Superior temporal gyrus (tissue), 1 donor: ENCODE measurements at regions not wholly inside any gene's neighbourhood (a gene's known extent, or its start where the extent isn't known, plus 50 kb on each side); places are given as distances from the start of the nearest gene placed in this dataset.
"Not testable (repeated sequence)": the region's sequence is repeated elsewhere in the genome, so short reads cannot be mapped to it uniquely, and the experiment has no call there.

ENCODE experiments used
- DNase-seq: peaks from one replicate; pipeline ENCODE4 v3.0.0-alpha.2; 2016; ENCODE audit errors: extremely low spot score

GRCh38 chr3:26141296-26141695 lies 351.4 kb downstream of the OXSM start:
- DNase-seq = no peak

- DNase-seq = no peak
Measured at GRCh38 chr3:26145769-26146168, 355.9 kb downstream of the OXSM start.

GRCh38 chr3:26157428-26157827 lies 367.5 kb downstream of the OXSM start:
- not testable (repeated sequence) for DNase-seq

GRCh38 chr3:26171006-26171405 lies 381.1 kb downstream of the OXSM start:
- no peak for DNase-seq

- no peak for DNase-seq
Measured at GRCh38 chr3:26191556-26191955, 401.7 kb downstream of the OXSM start.

- no peak for DNase-seq
Measured at GRCh38 chr3:26193558-26193957, 403.7 kb downstream of the OXSM start.

GRCh38 chr3:26196781-26197180 lies 406.9 kb downstream of the OXSM start:
- no peak for DNase-seq

- no peak for DNase-seq
Measured at GRCh38 chr3:26198609-26199008, 408.7 kb downstream of the OXSM start.

- no peak for DNase-seq
Measured at GRCh38 chr3:26202169-26202568, 412.3 kb downstream of the OXSM start.

- no peak for DNase-seq
Measured at GRCh38 chr3:26205475-26205874, 415.6 kb downstream of the OXSM start.

- DNase-seq = no peak
Measured at GRCh38 chr3:26208201-26208600, 414.4 kb upstream of the LRRC3B start.

- DNase-seq = no peak
Measured at GRCh38 chr3:26229801-26230200, 392.8 kb upstream of the LRRC3B start.

- no peak for DNase-seq
Measured at GRCh38 chr3:26233374-26233773, 389.2 kb upstream of the LRRC3B start.

GRCh38 chr3:26236531-26236930 lies 386.0 kb upstream of the LRRC3B start:
- DNase-seq = no peak

GRCh38 chr3:26237036-26237682 lies 385.4 kb upstream of the LRRC3B start:
- no peak for DNase-seq

GRCh38 chr3:26244586-26244985 lies 378.0 kb upstream of the LRRC3B start:
- DNase-seq = not testable (repeated sequence)

- no peak for DNase-seq
Measured at GRCh38 chr3:26245236-26245635, 377.3 kb upstream of the LRRC3B start.

- DNase-seq = no peak
Measured at GRCh38 chr3:26246901-26247300, 375.7 kb upstream of the LRRC3B start.

GRCh38 chr3:26247712-26248111 lies 374.9 kb upstream of the LRRC3B start:
- no peak for DNase-seq

- no peak for DNase-seq
Measured at GRCh38 chr3:26252001-26252400, 370.6 kb upstream of the LRRC3B start.

GRCh38 chr3:26256224-26256623 lies 366.3 kb upstream of the LRRC3B start:
- DNase-seq = no peak

- DNase-seq = no peak
Measured at GRCh38 chr3:26259176-26259575, 363.4 kb upstream of the LRRC3B start.

- DNase-seq = no peak
Measured at GRCh38 chr3:26260139-26260538, 362.4 kb upstream of the LRRC3B start.

GRCh38 chr3:26264708-26265107 lies 357.9 kb upstream of the LRRC3B start:
- no peak for DNase-seq
